ENCODE measurements at regions not wholly inside any gene's neighbourhood (a gene's known extent, or its start where the extent isn't known, plus 50 kb on each side); places are given as distances from the start of the nearest gene placed in this dataset.

DNA sequence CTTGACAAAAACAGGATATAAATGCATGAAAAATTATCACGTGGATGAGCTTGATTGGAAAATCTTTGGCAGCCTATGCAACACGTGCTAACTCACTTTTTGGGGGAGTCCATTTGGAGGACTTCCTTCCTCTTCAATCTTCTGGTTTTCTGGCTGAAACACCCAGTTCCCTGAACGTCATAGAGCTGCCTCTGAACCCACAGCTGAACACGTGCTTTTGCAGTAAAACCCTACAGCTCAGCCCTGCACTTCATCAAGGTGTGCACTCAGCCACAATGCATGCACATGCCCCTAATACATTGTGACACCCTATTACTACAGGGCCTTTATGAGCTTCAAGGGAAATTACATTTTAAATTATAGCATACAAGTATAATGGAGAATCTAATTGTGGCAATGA is 808.7 kb upstream of the AUTS2 start:
- no peaks in the 10 kb centered on the region for H3K4me1 ChIP-seq (ENCODE audit: control insufficient read depth, extremely low read depth, insufficient read depth, low read length)
- H3K27ac ChIP-seq (ENCODE audit: insufficient read depth, low read length): no peak overlapping the region
- no peaks in the 10 kb centered on the region for H3K9me3 ChIP-seq (ENCODE audit: control insufficient read depth, insufficient read depth, low read depth, low read length)
- H3K9ac ChIP-seq (ENCODE audit: insufficient read depth, low read length): no peak overlapping the region
- no peaks in the 10 kb centered on the region for H3K27me3 ChIP-seq (ENCODE audit: control insufficient read depth, insufficient read depth, low read length)
- H3K36me3 ChIP-seq (ENCODE audit: control insufficient read depth, insufficient read depth, low read length): no peaks in the 10 kb centered on the region
- no peak for DNase-seq (ENCODE audit: low read depth in 2 of 2)
- no peak overlapping the region for H3K4me3 ChIP-seq (replicated peaks in 1 of 4; ENCODE audit: control extremely low read depth in 1 of 4, insufficient read depth in 1 of 4, low read depth in 3 of 4, low read length in 4 of 4)
- no peak overlapping the region for H2AFZ ChIP-seq (ENCODE audit: low read length)
- TF ChIP-seq EZH2 (IDR thresholded peaks at IDR 0.05; ENCODE audit: low read length, missing control alignments): no peak
- TF ChIP-seq, protein P1, sequence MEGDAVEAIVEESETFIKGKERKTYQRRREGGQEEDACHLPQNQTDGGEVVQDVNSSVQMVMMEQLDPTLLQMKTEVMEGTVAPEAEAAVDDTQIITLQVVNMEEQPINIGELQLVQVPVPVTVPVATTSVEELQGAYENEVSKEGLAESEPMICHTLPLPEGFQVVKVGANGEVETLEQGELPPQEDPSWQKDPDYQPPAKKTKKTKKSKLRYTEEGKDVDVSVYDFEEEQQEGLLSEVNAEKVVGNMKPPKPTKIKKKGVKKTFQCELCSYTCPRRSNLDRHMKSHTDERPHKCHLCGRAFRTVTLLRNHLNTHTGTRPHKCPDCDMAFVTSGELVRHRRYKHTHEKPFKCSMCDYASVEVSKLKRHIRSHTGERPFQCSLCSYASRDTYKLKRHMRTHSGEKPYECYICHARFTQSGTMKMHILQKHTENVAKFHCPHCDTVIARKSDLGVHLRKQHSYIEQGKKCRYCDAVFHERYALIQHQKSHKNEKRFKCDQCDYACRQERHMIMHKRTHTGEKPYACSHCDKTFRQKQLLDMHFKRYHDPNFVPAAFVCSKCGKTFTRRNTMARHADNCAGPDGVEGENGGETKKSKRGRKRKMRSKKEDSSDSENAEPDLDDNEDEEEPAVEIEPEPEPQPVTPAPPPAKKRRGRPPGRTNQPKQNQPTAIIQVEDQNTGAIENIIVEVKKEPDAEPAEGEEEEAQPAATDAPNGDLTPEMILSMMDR (conservative IDR thresholded peaks at IDR 0.05 in 1 of 2, IDR thresholded peaks at IDR 0.05 in 1 of 2; ENCODE audit: low read depth in 1 of 2, low read length in 2 of 2): no peak
- H3K79me2 ChIP-seq (ENCODE audit: control insufficient read depth, insufficient read depth, low read length): no peaks in the 10 kb centered on the region
- H3K4me2 ChIP-seq (ENCODE audit: extremely low read depth, insufficient read depth, low read length): no peak overlapping the region
- no peaks in the 10 kb centered on the region for H4K20me1 ChIP-seq (ENCODE audit: control insufficient read depth, extremely low read depth, insufficient read depth, low read length)

DNA sequence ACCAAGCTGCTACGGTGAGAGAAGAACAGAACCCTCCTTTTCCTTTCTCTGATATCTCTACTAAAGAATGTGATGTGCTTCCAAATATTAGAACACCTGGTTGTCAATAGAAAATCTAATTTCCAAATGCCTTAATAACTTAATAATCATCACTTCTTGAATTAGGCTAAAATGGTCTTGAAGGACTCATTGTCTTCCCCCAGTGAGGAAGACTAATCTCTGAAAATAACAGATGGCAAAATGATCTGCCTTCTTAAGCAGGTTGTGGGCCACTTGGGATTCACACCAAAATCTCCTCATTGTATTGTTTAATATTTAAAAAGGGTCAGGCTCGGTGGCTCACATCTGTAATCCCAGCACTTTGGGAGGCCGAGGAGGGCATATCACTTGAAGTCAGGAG is 805.9 kb upstream of the AUTS2 start:
- Histone ChIP-seq H3K4me1 (ENCODE audit: control insufficient read depth, extremely low read depth, insufficient read depth, low read length) (no peaks in the 10 kb centered on the region), H3K4me2 (ENCODE audit: extremely low read depth, insufficient read depth, low read length) (no peak overlapping the region), H3K27me3 (ENCODE audit: control insufficient read depth, insufficient read depth, low read length) (no peaks in the 10 kb centered on the region), H3K36me3 (ENCODE audit: control insufficient read depth, insufficient read depth, low read length) (no peaks in the 10 kb centered on the region), H4K20me1 (ENCODE audit: control insufficient read depth, extremely low read depth, insufficient read depth, low read length) (no peaks in the 10 kb centered on the region), H2AFZ (ENCODE audit: low read length) (no peak overlapping the region), H3K27ac (ENCODE audit: insufficient read depth, low read length) (no peak overlapping the region), H3K79me2 (ENCODE audit: control insufficient read depth, insufficient read depth, low read length) (no peaks in the 10 kb centered on the region), H3K9ac (ENCODE audit: insufficient read depth, low read length) (no peak overlapping the region), H3K4me3 (replicated peaks in 1 of 4; ENCODE audit: control extremely low read depth in 1 of 4, insufficient read depth in 1 of 4, low read depth in 3 of 4, low read length in 4 of 4) (no peak overlapping the region), H3K9me3 (ENCODE audit: control insufficient read depth, insufficient read depth, low read depth, low read length) (no peaks in the 10 kb centered on the region)
- no peak for DNase-seq (ENCODE audit: low read depth in 2 of 2)
- TF ChIP-seq, protein P1 (conservative IDR thresholded peaks at IDR 0.05 in 1 of 2, IDR thresholded peaks at IDR 0.05 in 1 of 2; ENCODE audit: low read depth in 1 of 2, low read length in 2 of 2): no peak
- TF ChIP-seq EZH2 (IDR thresholded peaks at IDR 0.05; ENCODE audit: low read length, missing control alignments): no peak

- no peaks in the 10 kb centered on the region for H3K4me1 ChIP-seq (ENCODE audit: control insufficient read depth, extremely low read depth, insufficient read depth, low read length)
- H3K36me3 ChIP-seq (ENCODE audit: control insufficient read depth, insufficient read depth, low read length): no peaks in the 10 kb centered on the region
- no peaks in the 10 kb centered on the region for H3K9me3 ChIP-seq (ENCODE audit: control insufficient read depth, insufficient read depth, low read depth, low read length)
- no peak for DNase-seq (ENCODE audit: low read depth in 2 of 2)
- TF ChIP-seq, protein P1 (conservative IDR thresholded peaks at IDR 0.05 in 1 of 2, IDR thresholded peaks at IDR 0.05 in 1 of 2; ENCODE audit: low read depth in 1 of 2, low read length in 2 of 2): no peak
- no peak for TF ChIP-seq EZH2 (IDR thresholded peaks at IDR 0.05; ENCODE audit: low read length, missing control alignments)
- no peak overlapping the region for H3K9ac ChIP-seq (ENCODE audit: insufficient read depth, low read length)
- no peaks in the 10 kb centered on the region for H4K20me1 ChIP-seq (ENCODE audit: control insufficient read depth, extremely low read depth, insufficient read depth, low read length)
- no peak overlapping the region for H3K4me3 ChIP-seq (replicated peaks in 1 of 4; ENCODE audit: control extremely low read depth in 1 of 4, insufficient read depth in 1 of 4, low read depth in 3 of 4, low read length in 4 of 4)
- no peak overlapping the region for H2AFZ ChIP-seq (ENCODE audit: low read length)
- no peak overlapping the region for H3K4me2 ChIP-seq (ENCODE audit: extremely low read depth, insufficient read depth, low read length)
- H3K27me3 ChIP-seq (ENCODE audit: control insufficient read depth, insufficient read depth, low read length): no peaks in the 10 kb centered on the region
- no peaks in the 10 kb centered on the region for H3K79me2 ChIP-seq (ENCODE audit: control insufficient read depth, insufficient read depth, low read length)
- H3K27ac ChIP-seq (ENCODE audit: insufficient read depth, low read length): no peak overlapping the region
These were observed 804.8 kb upstream of the AUTS2 start for GRCh38 chr7:68793513-68793912.

All from fibroblast of lung (primary cell).